ENCODE measurements at regions not wholly inside any gene's neighbourhood (a gene's known extent, or its start where the extent isn't known, plus 50 kb on each side); places are given as distances from the start of the nearest gene placed in this dataset.

DNA sequence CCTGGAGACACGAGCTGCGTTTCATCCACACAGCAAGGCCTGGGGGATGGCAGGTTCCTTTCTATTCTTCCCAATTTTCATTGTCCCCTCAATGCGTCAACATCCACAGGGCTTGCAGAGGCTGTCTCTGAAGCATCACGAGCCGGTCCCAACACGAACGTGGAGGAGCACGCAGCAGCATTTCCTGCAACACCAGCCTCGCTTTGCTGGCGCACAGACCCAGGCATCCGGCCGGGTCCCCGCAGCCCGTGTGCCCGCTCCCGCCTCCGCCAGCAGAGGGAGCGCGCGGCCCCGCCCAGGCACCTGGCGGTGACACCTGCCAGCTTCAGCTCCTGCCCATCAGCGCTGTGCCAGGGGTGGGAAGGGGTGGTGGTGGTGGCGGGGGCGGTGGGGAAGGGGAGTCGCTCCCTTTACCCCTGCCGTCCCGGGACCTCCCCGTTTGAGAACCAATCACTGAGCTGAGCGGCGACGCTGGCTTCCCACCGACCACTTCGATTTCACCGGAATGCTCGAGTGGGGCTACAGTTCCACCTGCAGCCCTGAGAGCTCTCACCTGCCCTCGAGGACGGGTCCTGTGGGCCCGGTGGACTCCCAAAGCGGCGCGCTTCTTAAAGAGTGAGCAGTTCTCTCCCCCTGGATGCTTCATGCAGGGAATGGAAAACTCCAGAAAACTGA, 464.5 kb downstream of the ICE1 start:
- H3K36me3 ChIP-seq (ENCODE audit: control insufficient read depth, insufficient read depth, low read length) = no peaks in the 10 kb centered on the region
- H2BK5ac ChIP-seq (ENCODE audit: low read length) = no peak overlapping the region
- H3K27me3 ChIP-seq (ENCODE audit: insufficient read depth, low read length, poor library complexity) = no peaks in the 10 kb centered on the region
- H4K5ac ChIP-seq (ENCODE audit: low read length) = no peak overlapping the region
- no peak overlapping the region for H3K56ac ChIP-seq (ENCODE audit: low read length)
- H3K79me1 ChIP-seq (ENCODE audit: low read length) = no peaks in the 10 kb centered on the region
- no peak overlapping the region for H3K27ac ChIP-seq (ENCODE audit: low read depth, low read length)
- H3K79me2 ChIP-seq (ENCODE audit: control insufficient read depth, insufficient read depth, low read length) = no peaks in the 10 kb centered on the region
- no peak overlapping the region for H3K9ac ChIP-seq (ENCODE audit: low read length)
- no peak overlapping the region for H3K4me2 ChIP-seq (ENCODE audit: low read length)
- H3K4me1 ChIP-seq (ENCODE audit: control insufficient read depth, low read depth, low read length) = no peaks in the 10 kb centered on the region
- H3K23ac ChIP-seq (ENCODE audit: low read length) = no peak overlapping the region
- H3K4me3 ChIP-seq (ENCODE audit: low read length) = no peak overlapping the region
- no peak overlapping the region for H2BK120ac ChIP-seq (ENCODE audit: low read depth, low read length)
- H2AK5ac ChIP-seq (ENCODE audit: low read length) = no peak overlapping the region
- H4K8ac ChIP-seq (ENCODE audit: low read depth, low read length) = no peak overlapping the region
- DNase-seq = peak; percentile 23
- H2BK15ac ChIP-seq (replicated peaks; ENCODE audit: low read depth) = no peak overlapping the region
- no peak overlapping the region for H3K4ac ChIP-seq (ENCODE audit: low read depth, low read length)
- no CpG with 5 or more reads among the region's 42 CpGs for WGBS (ENCODE audit: extremely low coverage, insufficient coverage, low lambda C conversion rate)
- H3K18ac ChIP-seq (ENCODE audit: low read length) = no peak overlapping the region

DNA sequence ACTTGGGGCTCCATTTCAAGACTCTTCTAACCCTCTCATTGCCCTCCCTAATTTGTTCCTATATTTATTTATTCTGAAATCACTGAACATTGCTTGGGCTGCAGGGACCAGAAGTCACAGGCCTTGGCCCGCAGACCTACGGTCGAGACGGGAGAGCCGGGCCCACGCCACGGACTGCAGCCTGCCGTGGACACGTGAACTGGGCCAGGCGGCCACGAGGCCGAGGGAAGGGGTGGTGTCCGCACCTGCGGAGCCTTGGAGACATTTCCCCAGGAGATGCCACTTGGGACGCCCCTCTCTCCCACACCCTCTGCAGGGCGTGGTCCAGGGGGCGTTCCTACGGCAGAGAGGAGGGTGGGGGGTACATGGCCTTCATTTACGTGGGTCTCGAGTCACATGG, 463.9 kb downstream of the ICE1 start:
- H3K27me3 ChIP-seq (ENCODE audit: insufficient read depth, low read length, poor library complexity) = no peaks in the 10 kb centered on the region
- H3K56ac ChIP-seq (ENCODE audit: low read length) = no peak overlapping the region
- no peak overlapping the region for H3K4me3 ChIP-seq (ENCODE audit: low read length)
- no peak overlapping the region for H3K23ac ChIP-seq (ENCODE audit: low read length)
- no peak overlapping the region for H3K18ac ChIP-seq (ENCODE audit: low read length)
- no peak overlapping the region for H4K5ac ChIP-seq (ENCODE audit: low read length)
- no peaks in the 10 kb centered on the region for H3K4me1 ChIP-seq (ENCODE audit: control insufficient read depth, low read depth, low read length)
- DNase-seq = no peak
- no peak overlapping the region for H3K27ac ChIP-seq (ENCODE audit: low read depth, low read length)
- no peaks in the 10 kb centered on the region for H3K79me2 ChIP-seq (ENCODE audit: control insufficient read depth, insufficient read depth, low read length)
- H2BK5ac ChIP-seq (ENCODE audit: low read length) = no peak overlapping the region
- no peak overlapping the region for H3K9ac ChIP-seq (ENCODE audit: low read length)
- H2BK120ac ChIP-seq (ENCODE audit: low read depth, low read length) = no peak overlapping the region
- H3K36me3 ChIP-seq (ENCODE audit: control insufficient read depth, insufficient read depth, low read length) = no peaks in the 10 kb centered on the region
- no peak overlapping the region for H4K8ac ChIP-seq (ENCODE audit: low read depth, low read length)
- H2BK15ac ChIP-seq (replicated peaks; ENCODE audit: low read depth) = no peak overlapping the region
- no peak overlapping the region for H2AK5ac ChIP-seq (ENCODE audit: low read length)
- no peak overlapping the region for H3K4ac ChIP-seq (ENCODE audit: low read depth, low read length)
- H3K4me2 ChIP-seq (ENCODE audit: low read length) = no peak overlapping the region
- H3K79me1 ChIP-seq (ENCODE audit: low read length) = no peaks in the 10 kb centered on the region
- no CpG with 5 or more reads among the region's 20 CpGs for WGBS (ENCODE audit: extremely low coverage, insufficient coverage, low lambda C conversion rate)

DNA sequence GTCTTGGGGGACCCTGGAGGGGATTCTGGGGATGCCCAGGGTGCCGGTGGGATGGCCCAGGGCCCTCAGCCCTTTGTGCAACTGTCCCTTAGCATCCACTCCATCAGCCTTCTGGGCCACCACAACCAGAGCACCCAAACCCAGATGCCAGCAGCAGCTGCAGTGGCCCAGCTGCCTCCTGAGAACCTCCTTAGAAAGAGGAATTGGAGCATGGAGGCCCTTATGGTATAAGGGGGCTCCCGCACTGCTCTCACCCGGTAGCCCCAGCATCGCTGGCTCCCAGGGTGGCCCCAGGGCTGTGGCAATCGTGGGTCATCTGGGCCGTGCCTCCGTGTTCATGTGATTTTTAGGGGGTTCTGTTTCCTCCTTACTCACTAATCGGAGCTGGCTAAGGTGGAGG, 463.3 kb downstream of the ICE1 start:
- Histone ChIP-seq H2AK5ac (ENCODE audit: low read length) (no peak overlapping the region), H3K79me1 (ENCODE audit: low read length) (no peaks in the 10 kb centered on the region), H3K56ac (ENCODE audit: low read length) (no peak overlapping the region), H3K4me2 (ENCODE audit: low read length) (no peak overlapping the region), H3K79me2 (ENCODE audit: control insufficient read depth, insufficient read depth, low read length) (no peaks in the 10 kb centered on the region), H3K4me1 (ENCODE audit: control insufficient read depth, low read depth, low read length) (no peaks in the 10 kb centered on the region), H3K23ac (ENCODE audit: low read length) (no peak overlapping the region), H3K27ac (ENCODE audit: low read depth, low read length) (no peak overlapping the region), H3K4me3 (ENCODE audit: low read length) (no peak overlapping the region), H4K8ac (ENCODE audit: low read depth, low read length) (no peak overlapping the region), H2BK120ac (ENCODE audit: low read depth, low read length) (no peak overlapping the region), H3K27me3 (ENCODE audit: insufficient read depth, low read length, poor library complexity) (no peaks in the 10 kb centered on the region), H3K36me3 (ENCODE audit: control insufficient read depth, insufficient read depth, low read length) (no peaks in the 10 kb centered on the region), H3K9ac (ENCODE audit: low read length) (no peak overlapping the region), H3K18ac (ENCODE audit: low read length) (no peak overlapping the region), H3K4ac (ENCODE audit: low read depth, low read length) (no peak overlapping the region), H2BK15ac (replicated peaks; ENCODE audit: low read depth) (no peak overlapping the region), H4K5ac (ENCODE audit: low read length) (no peak overlapping the region), H2BK5ac (ENCODE audit: low read length) (no peak overlapping the region)
- WGBS (ENCODE audit: extremely low coverage, insufficient coverage, low lambda C conversion rate) = no CpG with 5 or more reads among the region's 8 CpGs
- no peak for DNase-seq

DNA sequence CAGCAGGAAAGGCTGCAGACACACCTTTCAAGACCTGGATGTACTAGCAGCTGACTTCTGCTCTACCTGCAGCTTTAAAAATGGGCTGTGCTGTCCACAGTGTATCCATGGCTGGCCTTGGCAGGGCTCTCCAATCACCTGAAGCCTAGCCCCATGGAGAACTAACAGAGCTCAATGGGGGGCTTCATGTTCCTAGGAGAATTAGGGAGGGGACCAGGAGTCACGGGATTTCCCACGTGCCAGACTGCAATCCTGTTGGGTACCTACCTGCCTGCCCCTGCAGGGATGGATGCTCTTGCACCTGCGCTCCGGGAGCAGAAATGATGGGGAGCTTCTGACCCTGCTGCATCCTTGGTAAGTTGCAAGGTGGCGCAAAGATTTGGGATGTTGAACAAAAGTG, 462.1 kb downstream of the ICE1 start:
- Histone ChIP-seq H3K23ac (ENCODE audit: low read length) (no peak overlapping the region), H3K18ac (ENCODE audit: low read length) (no peak overlapping the region), H2BK15ac (replicated peaks; ENCODE audit: low read depth) (no peak overlapping the region), H3K9ac (ENCODE audit: low read length) (no peak overlapping the region), H3K4me3 (ENCODE audit: low read length) (no peak overlapping the region), H3K27me3 (ENCODE audit: insufficient read depth, low read length, poor library complexity) (no peaks in the 10 kb centered on the region), H4K5ac (ENCODE audit: low read length) (no peak overlapping the region), H2BK5ac (ENCODE audit: low read length) (no peak overlapping the region), H2AK5ac (ENCODE audit: low read length) (no peak overlapping the region), H3K27ac (ENCODE audit: low read depth, low read length) (no peak overlapping the region), H3K36me3 (ENCODE audit: control insufficient read depth, insufficient read depth, low read length) (no peaks in the 10 kb centered on the region), H3K4me1 (ENCODE audit: control insufficient read depth, low read depth, low read length) (no peaks in the 10 kb centered on the region), H4K8ac (ENCODE audit: low read depth, low read length) (no peak overlapping the region), H2BK120ac (ENCODE audit: low read depth, low read length) (no peak overlapping the region), H3K79me1 (ENCODE audit: low read length) (no peaks in the 10 kb centered on the region), H3K56ac (ENCODE audit: low read length) (no peak overlapping the region), H3K79me2 (ENCODE audit: control insufficient read depth, insufficient read depth, low read length) (no peaks in the 10 kb centered on the region), H3K4ac (ENCODE audit: low read depth, low read length) (no peak overlapping the region), H3K4me2 (ENCODE audit: low read length) (no peak overlapping the region)
- DNase-seq = no peak
- WGBS (ENCODE audit: extremely low coverage, insufficient coverage, low lambda C conversion rate) = no CpG with 5 or more reads among the region's 5 CpGs

DNA sequence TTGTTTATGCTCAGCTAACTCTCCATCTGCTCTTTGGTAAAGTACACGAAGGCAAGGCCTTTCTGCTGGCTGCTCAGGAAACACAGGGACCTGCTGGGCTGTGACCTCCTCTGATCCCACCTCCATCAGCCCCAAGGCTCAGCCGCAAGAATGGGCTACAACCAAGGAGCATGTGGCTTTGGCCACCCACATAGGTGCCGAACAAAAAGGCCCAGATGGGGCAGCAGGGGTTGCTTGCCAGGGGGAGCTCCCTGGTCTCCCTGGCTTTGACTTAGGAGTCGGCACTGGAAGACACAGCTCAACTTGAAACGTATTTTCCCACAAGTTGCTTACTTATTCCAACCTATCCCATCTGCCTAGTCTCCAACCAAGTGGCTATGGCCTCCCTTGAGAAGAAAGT, 461.1 kb downstream of the ICE1 start:
- H3K9ac ChIP-seq (ENCODE audit: low read length) = no peak overlapping the region
- no peak overlapping the region for H2BK5ac ChIP-seq (ENCODE audit: low read length)
- no peak overlapping the region for H3K23ac ChIP-seq (ENCODE audit: low read length)
- H3K27ac ChIP-seq (ENCODE audit: low read depth, low read length) = no peak overlapping the region
- no peak overlapping the region for H2BK15ac ChIP-seq (replicated peaks; ENCODE audit: low read depth)
- H3K56ac ChIP-seq (ENCODE audit: low read length) = no peak overlapping the region
- no peak overlapping the region for H3K4me3 ChIP-seq (ENCODE audit: low read length)
- no peaks in the 10 kb centered on the region for H3K27me3 ChIP-seq (ENCODE audit: insufficient read depth, low read length, poor library complexity)
- no peak overlapping the region for H4K8ac ChIP-seq (ENCODE audit: low read depth, low read length)
- no peak overlapping the region for H4K5ac ChIP-seq (ENCODE audit: low read length)
- no peaks in the 10 kb centered on the region for H3K79me1 ChIP-seq (ENCODE audit: low read length)
- no peaks in the 10 kb centered on the region for H3K79me2 ChIP-seq (ENCODE audit: control insufficient read depth, insufficient read depth, low read length)
- no peaks in the 10 kb centered on the region for H3K36me3 ChIP-seq (ENCODE audit: control insufficient read depth, insufficient read depth, low read length)
- no peak overlapping the region for H2AK5ac ChIP-seq (ENCODE audit: low read length)
- no peak overlapping the region for H3K18ac ChIP-seq (ENCODE audit: low read length)
- no peak overlapping the region for H2BK120ac ChIP-seq (ENCODE audit: low read depth, low read length)
- DNase-seq = no peak
- H3K4me1 ChIP-seq (ENCODE audit: control insufficient read depth, low read depth, low read length) = no peaks in the 10 kb centered on the region
- no CpG with 5 or more reads among the region's 5 CpGs for WGBS (ENCODE audit: extremely low coverage, insufficient coverage, low lambda C conversion rate)
- H3K4ac ChIP-seq (ENCODE audit: low read depth, low read length) = no peak overlapping the region
- H3K4me2 ChIP-seq (ENCODE audit: low read length) = no peak overlapping the region

DNA sequence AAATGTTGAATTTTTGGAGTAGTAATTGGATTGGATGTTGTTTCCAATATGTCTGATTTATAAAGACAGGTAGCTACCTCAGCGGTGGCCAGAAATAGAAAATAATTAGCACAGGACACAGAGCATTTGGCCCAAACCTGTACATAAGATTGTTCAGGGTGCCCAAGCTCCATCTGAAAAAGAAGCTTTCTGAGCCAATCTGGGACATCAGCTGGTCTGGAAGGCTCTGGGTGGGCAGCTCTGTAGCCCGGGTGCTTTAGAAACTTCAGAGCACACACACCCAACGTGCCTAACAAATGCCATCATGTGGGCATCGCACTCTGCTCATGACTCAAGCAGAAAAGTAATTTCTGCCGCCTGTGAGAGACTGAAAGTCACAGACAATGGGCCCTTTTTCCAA, 460.7 kb downstream of the ICE1 start:
- no peak overlapping the region for H2BK120ac ChIP-seq (ENCODE audit: low read depth, low read length)
- no peak for DNase-seq
- no peak overlapping the region for H3K27ac ChIP-seq (ENCODE audit: low read depth, low read length)
- H2BK5ac ChIP-seq (ENCODE audit: low read length) = no peak overlapping the region
- no peak overlapping the region for H3K56ac ChIP-seq (ENCODE audit: low read length)
- no peak overlapping the region for H3K4me2 ChIP-seq (ENCODE audit: low read length)
- no peaks in the 10 kb centered on the region for H3K27me3 ChIP-seq (ENCODE audit: insufficient read depth, low read length, poor library complexity)
- no peak overlapping the region for H3K4ac ChIP-seq (ENCODE audit: low read depth, low read length)
- no peaks in the 10 kb centered on the region for H3K79me1 ChIP-seq (ENCODE audit: low read length)
- no peaks in the 10 kb centered on the region for H3K36me3 ChIP-seq (ENCODE audit: control insufficient read depth, insufficient read depth, low read length)
- no peak overlapping the region for H4K5ac ChIP-seq (ENCODE audit: low read length)
- WGBS (ENCODE audit: extremely low coverage, insufficient coverage, low lambda C conversion rate) = no CpG with 5 or more reads among the region's 5 CpGs
- no peak overlapping the region for H3K23ac ChIP-seq (ENCODE audit: low read length)
- H4K8ac ChIP-seq (ENCODE audit: low read depth, low read length) = no peak overlapping the region
- no peaks in the 10 kb centered on the region for H3K79me2 ChIP-seq (ENCODE audit: control insufficient read depth, insufficient read depth, low read length)
- H3K4me3 ChIP-seq (ENCODE audit: low read length) = no peak overlapping the region
- no peak overlapping the region for H2AK5ac ChIP-seq (ENCODE audit: low read length)
- H2BK15ac ChIP-seq (replicated peaks; ENCODE audit: low read depth) = no peak overlapping the region
- H3K9ac ChIP-seq (ENCODE audit: low read length) = no peak overlapping the region
- no peaks in the 10 kb centered on the region for H3K4me1 ChIP-seq (ENCODE audit: control insufficient read depth, low read depth, low read length)
- no peak overlapping the region for H3K18ac ChIP-seq (ENCODE audit: low read length)

Measured in mesendoderm (in vitro differentiated cells).